B cell (primary cell): ENCODE measurements at regions not wholly inside any gene's neighbourhood (a gene's known extent, or its start where the extent isn't known, plus 50 kb on each side); places are given as distances from the start of the nearest gene placed in this dataset.

Source experiments
- CTCF ChIP-seq: fragments of 200-600 bp; IDR thresholded peaks from one replicate; pipeline ENCODE4 v1.8.0; 2022; ENCODE audit warnings: antibody characterized with exemption, mild to moderate bottlenecking
- EZH2 ChIP-seq: IDR thresholded peaks from 2 replicates; pipeline ENCODE4 v1.6.1; 2012; ENCODE audit warnings: borderline replicate concordance, low read depth, mild to moderate bottlenecking, moderate library complexity, low read length; ENCODE audit not compliant: insufficient read depth, poor library complexity, severe bottlenecking

- TF ChIP-seq CTCF = no peak
- TF ChIP-seq EZH2 = no peak
These were observed 428.8 kb downstream of the PCDH7 start for GRCh38 chr4:31148990-31149389.
